MG63 (cell line): ENCODE measurements at regions not wholly inside any gene's neighbourhood (a gene's known extent, or its start where the extent isn't known, plus 50 kb on each side); places are given as distances from the start of the nearest gene placed in this dataset.

Experiments used
- DNase-seq: peaks from one replicate; pipeline ENCODE4 v3.0.0-alpha.2; 2020
- H3K27me3 ChIP-seq: fragments of 250-450 bp; sonication (Bioruptor Pico); 2 replicates; pipeline ENCODE4 v1.5.1; 2020; ENCODE audit warnings: mild to moderate bottlenecking, moderate library complexity
- H3K36me3 ChIP-seq: fragments of 250-450 bp; sonication (Bioruptor Pico); 2 replicates; pipeline ENCODE4 v1.5.1; 2020; ENCODE audit warnings: mild to moderate bottlenecking, moderate library complexity
- H3K4me3 ChIP-seq: fragments of 250-450 bp; sonication (Bioruptor Pico); 2 replicates; pipeline ENCODE4 v1.5.1; 2020; ENCODE audit warnings: mild to moderate bottlenecking, moderate library complexity
- H3K9me3 ChIP-seq: fragments of 250-450 bp; sonication (Bioruptor Pico); 2 replicates; pipeline ENCODE4 v1.5.1; 2020; ENCODE audit warnings: mild to moderate bottlenecking, moderate library complexity

DNA sequence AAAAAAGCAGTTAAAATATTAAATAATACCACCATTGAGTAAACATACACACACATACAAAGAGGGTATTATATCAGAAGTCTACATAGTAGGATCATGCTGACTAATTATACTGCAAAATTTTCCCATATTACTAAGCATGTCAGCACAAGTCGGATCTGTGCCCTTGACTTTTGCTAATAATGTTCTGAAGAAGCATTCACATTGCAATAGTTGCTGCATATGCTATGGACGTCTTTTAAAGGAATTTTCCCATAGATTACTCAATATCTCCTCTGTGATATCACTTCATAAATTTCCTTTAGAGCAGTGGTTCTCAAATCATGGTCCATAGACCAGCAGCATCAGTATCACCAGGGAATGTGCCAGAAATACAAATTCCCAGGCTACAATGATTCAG lies 110.9 kb upstream of the NUDT7 start:
- H3K27me3 ChIP-seq = no peaks in the 10 kb centered on the region
- H3K4me3 ChIP-seq = no peak overlapping the region
- no peaks in the 10 kb centered on the region for H3K9me3 ChIP-seq
- no peaks in the 10 kb centered on the region for H3K36me3 ChIP-seq
- no peak for DNase-seq

GRCh38 chr16:77612596-77612995 lies 109.7 kb upstream of the NUDT7 start:
- Histone ChIP-seq H3K9me3 (no peaks in the 10 kb centered on the region), H3K36me3 (no peaks in the 10 kb centered on the region), H3K4me3 (no peak overlapping the region), H3K27me3 (no peaks in the 10 kb centered on the region)
- no peak for DNase-seq

- no peaks in the 10 kb centered on the region for H3K27me3 ChIP-seq
- no peaks in the 10 kb centered on the region for H3K36me3 ChIP-seq
- H3K9me3 ChIP-seq = no peaks in the 10 kb centered on the region
- H3K4me3 ChIP-seq = no peak overlapping the region
- peak; percentile 1 for DNase-seq
Observed at GRCh38 chr16:77613095-77613494, 109.2 kb upstream of the NUDT7 start.

DNA sequence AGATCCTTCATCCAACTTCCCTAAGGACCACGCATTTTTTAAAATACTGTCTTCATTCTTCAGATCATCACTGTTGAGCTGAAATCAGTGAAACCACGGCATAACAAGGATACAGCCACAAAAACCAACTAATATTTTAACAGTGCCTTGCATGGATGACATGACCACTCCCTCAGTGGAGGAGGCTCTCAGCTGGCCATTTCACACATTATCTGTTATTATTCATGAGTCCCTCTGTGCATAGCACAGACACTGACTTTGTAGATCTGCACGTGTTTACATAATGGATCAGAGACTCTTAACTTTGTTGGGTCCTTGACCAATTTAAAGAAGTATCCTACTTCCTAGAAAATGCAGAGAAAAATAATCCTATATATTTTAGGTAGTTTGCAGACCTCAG lies 104.8 kb upstream of the NUDT7 start:
- DNase-seq = no peak
- Histone ChIP-seq H3K9me3 (no peaks in the 10 kb centered on the region), H3K4me3 (no peak overlapping the region), H3K27me3 (no peaks in the 10 kb centered on the region), H3K36me3 (no peaks in the 10 kb centered on the region)

DNA sequence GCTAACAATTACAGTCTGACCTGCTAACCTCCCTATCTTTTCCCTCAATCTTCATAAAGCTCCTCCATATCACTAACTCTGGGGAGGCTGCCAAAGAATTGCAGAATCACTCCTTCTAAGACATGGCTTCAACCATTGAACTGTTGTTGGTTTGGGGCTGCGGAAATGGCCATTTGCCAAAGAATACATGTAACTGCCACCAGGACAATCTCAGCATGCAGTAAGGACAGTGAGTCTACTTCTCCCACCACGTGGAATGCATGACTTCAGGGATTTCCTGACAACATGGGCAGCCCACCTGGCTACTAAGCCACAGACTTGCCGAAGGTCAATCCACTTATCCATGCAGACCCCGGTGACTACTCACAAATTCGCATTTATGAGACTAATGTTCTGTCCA lies 104.3 kb upstream of the NUDT7 start:
- Histone ChIP-seq H3K36me3 (no peaks in the 10 kb centered on the region), H3K27me3 (no peaks in the 10 kb centered on the region), H3K4me3 (no peak overlapping the region), H3K9me3 (no peaks in the 10 kb centered on the region)
- no peak for DNase-seq

- Histone ChIP-seq H3K27me3 (no peaks in the 10 kb centered on the region), H3K9me3 (no peaks in the 10 kb centered on the region), H3K36me3 (no peaks in the 10 kb centered on the region), H3K4me3 (no peak overlapping the region)
- no peak for DNase-seq
Observed at GRCh38 chr16:77618951-77619350, 103.4 kb upstream of the NUDT7 start.

- no peaks in the 10 kb centered on the region for H3K27me3 ChIP-seq
- DNase-seq = no peak
- no peaks in the 10 kb centered on the region for H3K36me3 ChIP-seq
- no peak overlapping the region for H3K4me3 ChIP-seq
- no peaks in the 10 kb centered on the region for H3K9me3 ChIP-seq
Observed at GRCh38 chr16:77624085-77624484, 98.2 kb upstream of the NUDT7 start.

- no peak for DNase-seq
- Histone ChIP-seq H3K9me3 (no peaks in the 10 kb centered on the region), H3K27me3 (no peaks in the 10 kb centered on the region), H3K4me3 (no peak overlapping the region), H3K36me3 (no peaks in the 10 kb centered on the region)
Observed at GRCh38 chr16:77636615-77637014, 85.7 kb upstream of the NUDT7 start.

DNA sequence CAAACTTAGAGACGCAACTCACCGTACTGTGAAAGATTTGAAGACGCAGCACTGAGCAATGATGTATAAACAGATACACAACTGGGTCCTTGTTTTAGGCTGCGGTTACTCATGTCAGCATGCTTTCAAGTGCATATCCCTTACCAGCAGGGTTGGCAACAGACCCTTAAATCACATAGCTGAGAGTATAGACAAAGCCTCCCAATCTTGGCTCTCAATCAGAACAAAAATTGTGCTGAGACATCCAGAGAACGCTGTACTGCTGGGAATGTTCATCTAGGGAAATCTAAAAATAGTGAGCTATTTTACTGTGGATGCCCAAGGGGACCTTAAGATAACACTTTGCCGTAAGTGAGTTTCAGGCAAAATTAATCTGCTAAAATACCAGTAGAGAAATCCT lies 84.4 kb upstream of the NUDT7 start:
- no peak overlapping the region for H3K4me3 ChIP-seq
- peak; percentile 43 for DNase-seq
- no peaks in the 10 kb centered on the region for H3K9me3 ChIP-seq
- no peaks in the 10 kb centered on the region for H3K27me3 ChIP-seq
- no peaks in the 10 kb centered on the region for H3K36me3 ChIP-seq

- DNase-seq = no peak
- no peaks in the 10 kb centered on the region for H3K9me3 ChIP-seq
- no peaks in the 10 kb centered on the region for H3K27me3 ChIP-seq
Observed at GRCh38 chr16:77643176-77643575, 79.1 kb upstream of the NUDT7 start.

GRCh38 chr16:77645764-77646163 lies 76.5 kb upstream of the NUDT7 start:
- no peak for DNase-seq
- Histone ChIP-seq H3K36me3 (no peaks in the 10 kb centered on the region), H3K27me3 (no peaks in the 10 kb centered on the region), H3K9me3 (no peaks in the 10 kb centered on the region), H3K4me3 (no peak overlapping the region)

More at GRCh38 chr16:77643176-77643575, 79.1 kb upstream of the NUDT7 start:
- H3K4me3 ChIP-seq = no peak overlapping the region
- H3K36me3 ChIP-seq = no peaks in the 10 kb centered on the region

- Histone ChIP-seq H3K27me3 (no peaks in the 10 kb centered on the region), H3K4me3 (no peak overlapping the region), H3K36me3 (no peaks in the 10 kb centered on the region), H3K9me3 (no peaks in the 10 kb centered on the region)
- DNase-seq = no peak
Observed at GRCh38 chr16:77647726-77648125, 74.6 kb upstream of the NUDT7 start.

- Histone ChIP-seq H3K27me3 (no peaks in the 10 kb centered on the region), H3K9me3 (no peaks in the 10 kb centered on the region), H3K36me3 (no peaks in the 10 kb centered on the region), H3K4me3 (no peak overlapping the region)
- no peak for DNase-seq
Observed at GRCh38 chr16:77650761-77651160, 71.6 kb upstream of the NUDT7 start.

DNA sequence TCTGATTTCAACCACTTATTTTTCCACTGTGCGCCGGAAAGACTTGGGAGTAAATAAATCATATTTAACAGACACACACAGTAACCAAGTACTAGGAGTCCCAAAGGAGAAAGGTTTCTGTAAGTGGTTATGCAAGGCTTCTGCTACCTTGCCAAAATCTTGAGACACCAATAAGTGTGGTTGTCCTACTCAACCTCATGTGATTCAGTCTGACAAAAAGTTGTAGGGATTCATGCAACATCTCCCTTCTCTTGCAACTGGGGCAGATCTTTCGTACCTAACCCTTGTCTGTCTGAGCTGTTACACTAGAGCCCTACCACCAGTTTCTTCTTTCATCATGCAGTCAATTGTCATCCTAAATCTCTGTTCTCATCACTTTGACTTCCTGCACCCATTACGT lies 69.9 kb upstream of the NUDT7 start:
- Histone ChIP-seq H3K4me3 (no peak overlapping the region), H3K9me3 (no peaks in the 10 kb centered on the region), H3K27me3 (no peaks in the 10 kb centered on the region), H3K36me3 (no peaks in the 10 kb centered on the region)
- DNase-seq = no peak

GRCh38 chr16:77657016-77657415 lies 65.3 kb upstream of the NUDT7 start:
- Histone ChIP-seq H3K4me3 (no peak overlapping the region), H3K27me3 (no peaks in the 10 kb centered on the region), H3K36me3 (no peaks in the 10 kb centered on the region), H3K9me3 (no peaks in the 10 kb centered on the region)
- DNase-seq = no peak

DNA sequence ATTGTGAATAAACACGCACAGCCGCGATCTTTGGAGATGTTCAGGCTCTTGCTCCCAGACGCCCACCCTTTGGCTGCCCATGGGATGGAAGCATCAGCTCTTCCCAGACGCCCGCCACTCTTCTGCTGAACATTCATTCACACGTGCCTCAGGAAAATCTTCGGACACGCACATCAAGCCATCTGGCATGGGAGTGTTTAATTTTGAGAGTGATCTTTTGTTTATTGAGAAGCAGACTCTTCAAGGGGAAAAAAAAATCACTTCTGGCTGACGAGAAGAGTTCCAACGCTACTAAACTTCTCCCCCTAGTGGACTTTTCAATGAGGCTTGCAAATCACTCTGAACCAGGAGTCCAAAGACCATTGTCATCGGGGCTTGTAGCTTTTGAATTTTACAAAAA lies 62.0 kb upstream of the NUDT7 start:
- Histone ChIP-seq H3K4me3 (no peak overlapping the region), H3K36me3 (no peaks in the 10 kb centered on the region), H3K27me3 (no peaks in the 10 kb centered on the region), H3K9me3 (no peaks in the 10 kb centered on the region)
- peak; percentile 3 for DNase-seq

GRCh38 chr16:77662246-77662645 lies 60.1 kb upstream of the NUDT7 start:
- DNase-seq = no peak
- Histone ChIP-seq H3K36me3 (no peaks in the 10 kb centered on the region), H3K9me3 (no peaks in the 10 kb centered on the region), H3K4me3 (no peak overlapping the region), H3K27me3 (no peaks in the 10 kb centered on the region)

- no peaks in the 10 kb centered on the region for H3K9me3 ChIP-seq
- H3K4me3 ChIP-seq = no peak overlapping the region
- H3K27me3 ChIP-seq = no peaks in the 10 kb centered on the region
- DNase-seq = no peak
- H3K36me3 ChIP-seq = no peaks in the 10 kb centered on the region
Observed at GRCh38 chr16:77663711-77664110, 58.6 kb upstream of the NUDT7 start.

DNA sequence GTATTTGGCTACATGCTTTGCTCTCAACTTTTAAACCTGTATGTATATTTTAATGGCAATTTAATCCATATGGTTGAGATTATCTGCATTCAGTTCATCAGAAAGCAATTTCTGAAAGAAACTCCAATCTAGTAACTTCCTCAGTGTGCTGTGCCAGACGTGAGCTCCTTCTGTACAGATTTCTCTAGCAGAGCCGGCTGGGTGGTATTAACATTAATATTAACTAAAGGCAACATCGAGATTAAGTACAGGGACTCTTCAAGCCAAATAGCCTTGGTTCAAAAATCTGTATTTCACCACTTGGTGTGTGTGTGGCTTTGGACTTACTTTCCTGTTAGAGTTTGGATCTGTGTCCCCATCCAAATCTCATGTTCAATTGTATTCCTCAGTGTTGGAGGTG lies 55.5 kb upstream of the NUDT7 start:
- no peak for DNase-seq
- Histone ChIP-seq H3K9me3 (no peaks in the 10 kb centered on the region), H3K4me3 (no peak overlapping the region), H3K36me3 (no peaks in the 10 kb centered on the region), H3K27me3 (no peaks in the 10 kb centered on the region)
